ENCODE measurements at regions not wholly inside any gene's neighbourhood (a gene's known extent, or its start where the extent isn't known, plus 50 kb on each side); places are given as distances from the start of the nearest gene placed in this dataset.

DNA sequence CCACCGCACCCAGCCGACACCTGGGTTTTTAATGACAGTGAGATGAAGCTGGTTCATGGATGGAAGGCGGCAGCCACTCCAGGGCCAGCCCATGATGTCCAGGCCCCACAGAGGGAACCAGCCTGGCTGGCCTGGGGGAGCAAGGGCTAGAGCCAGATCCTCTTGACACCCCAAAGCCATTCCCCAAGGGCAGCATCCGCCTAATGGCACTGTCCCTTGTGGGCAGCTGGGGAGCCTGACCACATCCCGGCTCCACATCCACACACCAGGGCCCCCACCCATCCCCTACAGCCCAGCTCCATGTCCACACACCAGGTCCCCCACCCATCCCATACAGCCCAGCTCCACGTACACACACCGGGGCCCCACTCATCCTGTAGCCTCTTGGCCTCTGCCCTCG is 53.3 kb upstream of the ACSF3 start:
- H3K27ac Mint-ChIP-seq, result no peak overlapping the region
- H3K4me1 Mint-ChIP-seq (ENCODE audit: low read depth), result peaks cover 6% of the 10 kb centered on the region
- H3K9me3 Mint-ChIP-seq (ENCODE audit: low read depth), result no peaks in the 10 kb centered on the region
- H3K36me3 Mint-ChIP-seq, result no peaks in the 10 kb centered on the region
- no peak overlapping the region for H3K4me3 Mint-ChIP-seq
- no peaks in the 10 kb centered on the region for H3K27me3 Mint-ChIP-seq

- H3K27ac Mint-ChIP-seq, result no peak overlapping the region
- H3K9me3 Mint-ChIP-seq (ENCODE audit: low read depth), result no peaks in the 10 kb centered on the region
- H3K27me3 Mint-ChIP-seq, result no peaks in the 10 kb centered on the region
- H3K4me3 Mint-ChIP-seq, result no peak overlapping the region
- H3K36me3 Mint-ChIP-seq, result no peaks in the 10 kb centered on the region
- peaks cover 3% of the 10 kb centered on the region for H3K4me1 Mint-ChIP-seq (ENCODE audit: low read depth)
These were observed 52.6 kb upstream of the ACSF3 start for GRCh38 chr16:89040861-89041570.

DNA sequence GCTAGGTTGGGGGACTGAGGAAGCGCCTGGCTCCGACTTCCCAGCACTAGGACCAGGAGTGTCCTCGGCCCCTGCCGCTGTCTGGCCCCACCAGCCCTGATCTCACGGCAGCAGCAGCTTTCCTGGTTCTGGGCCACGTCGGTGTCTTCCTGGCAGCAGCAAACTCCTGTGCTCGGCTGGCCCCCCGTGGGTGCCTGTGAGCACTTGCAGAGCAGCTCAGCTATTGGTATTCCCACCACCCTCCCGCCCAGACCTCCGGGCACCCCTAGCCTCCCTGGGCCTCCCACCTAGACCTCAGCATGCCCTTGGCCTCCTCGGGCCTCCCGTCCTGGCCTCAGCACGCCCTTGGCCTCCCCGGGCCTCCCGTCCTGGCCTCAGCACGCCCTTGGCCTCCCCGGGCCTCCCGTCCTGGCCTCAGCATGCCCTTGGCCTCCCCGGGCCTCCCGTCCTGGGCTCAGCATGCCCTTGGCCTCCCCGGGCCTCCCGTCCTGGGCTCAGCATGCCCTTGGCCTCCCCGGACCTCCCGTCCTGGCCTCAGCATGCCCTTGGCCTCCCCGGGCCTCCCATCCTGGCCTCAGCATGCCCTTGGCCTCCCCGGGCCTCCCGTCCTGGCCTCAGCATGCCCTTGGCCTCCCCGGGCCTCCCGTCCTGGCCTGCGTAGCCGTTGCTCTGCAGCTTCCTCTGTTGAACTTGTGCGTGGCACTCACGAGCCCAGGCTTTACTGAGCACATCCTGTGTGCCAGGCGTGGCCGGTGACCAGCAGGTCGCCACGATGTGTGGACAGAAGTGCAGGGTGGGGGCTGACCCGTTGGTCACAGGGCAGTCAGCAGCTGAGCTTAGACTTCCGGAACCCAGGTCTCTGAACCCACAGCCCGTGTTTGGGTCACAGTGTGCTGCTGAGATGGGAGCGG is 51.8 kb upstream of the ACSF3 start:
- Mint-ChIP-seq H3K9me3 (ENCODE audit: low read depth) (no peaks in the 10 kb centered on the region), H3K27me3 (no peaks in the 10 kb centered on the region), H3K4me1 (ENCODE audit: low read depth) (no peaks in the 10 kb centered on the region), H3K4me3 (no peak overlapping the region), H3K36me3 (no peaks in the 10 kb centered on the region), H3K27ac (no peak overlapping the region)

GRCh38 chr16:89042711-89043551 is 50.7 kb upstream of the ACSF3 start:
- H3K36me3 Mint-ChIP-seq, result no peaks in the 10 kb centered on the region
- no peaks in the 10 kb centered on the region for H3K4me1 Mint-ChIP-seq (ENCODE audit: low read depth)
- H3K9me3 Mint-ChIP-seq (ENCODE audit: low read depth), result no peaks in the 10 kb centered on the region
- H3K27ac Mint-ChIP-seq, result no peak overlapping the region
- no peak overlapping the region for H3K4me3 Mint-ChIP-seq
- H3K27me3 Mint-ChIP-seq, result no peaks in the 10 kb centered on the region

DNA sequence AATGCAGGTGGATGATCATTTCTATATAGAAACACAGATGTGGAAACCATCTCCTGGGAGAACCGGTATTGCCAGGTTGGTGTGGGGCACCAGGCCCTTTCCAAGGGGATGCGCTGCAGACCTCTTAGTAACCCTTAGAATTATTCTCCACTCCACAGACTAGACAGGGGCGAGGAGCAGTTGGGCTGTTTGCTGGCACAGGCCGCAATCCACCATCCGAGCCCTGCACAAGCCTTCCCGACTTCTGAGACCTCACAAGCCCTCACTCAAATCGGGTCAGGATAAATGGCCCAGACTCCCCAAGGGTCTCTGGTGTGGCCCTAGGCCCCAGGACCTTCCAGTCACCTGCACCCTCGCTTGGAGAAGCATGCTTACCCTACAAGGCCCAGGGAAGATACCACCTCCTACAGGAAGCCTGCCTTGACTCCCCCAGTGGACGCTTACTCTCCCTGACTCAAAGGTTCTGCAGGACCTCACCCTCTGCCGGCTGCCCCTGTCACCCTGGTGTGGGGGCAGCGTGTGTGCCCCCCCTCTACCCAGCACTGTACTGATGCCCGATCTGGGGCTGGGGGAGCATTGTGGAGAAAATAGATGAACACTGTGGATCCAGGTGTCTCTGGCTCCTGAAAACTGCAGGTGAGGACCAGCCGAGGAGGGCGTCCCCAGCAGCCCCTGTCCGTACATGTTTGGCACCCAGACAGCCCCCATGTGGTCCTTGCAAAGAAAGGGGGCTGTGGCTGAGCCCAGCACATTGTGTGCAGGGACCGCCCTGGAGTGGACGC is 49.8 kb upstream of the ACSF3 start:
- Mint-ChIP-seq H3K27me3 (no peaks in the 10 kb centered on the region), H3K4me3 (no peak overlapping the region), H3K36me3 (no peaks in the 10 kb centered on the region), H3K27ac (no peak overlapping the region), H3K9me3 (ENCODE audit: low read depth) (no peaks in the 10 kb centered on the region), H3K4me1 (ENCODE audit: low read depth) (no peaks in the 10 kb centered on the region)
